NCI-H748 (cell line): ENCODE measurements at regions not wholly inside any gene's neighbourhood (a gene's known extent, or its start where the extent isn't known, plus 50 kb on each side); places are given as distances from the start of the nearest gene placed in this dataset.
"Not testable (repeated sequence)": the region's sequence is repeated elsewhere in the genome, so short reads cannot be mapped to it uniquely, and the experiment has no call there.

Experiments used
- DNase-seq: peaks from one replicate; lab custom pipeline; 2025; ENCODE audit not compliant: unreplicated experiment; lab: John Stamatoyannopoulos, UW

DNA sequence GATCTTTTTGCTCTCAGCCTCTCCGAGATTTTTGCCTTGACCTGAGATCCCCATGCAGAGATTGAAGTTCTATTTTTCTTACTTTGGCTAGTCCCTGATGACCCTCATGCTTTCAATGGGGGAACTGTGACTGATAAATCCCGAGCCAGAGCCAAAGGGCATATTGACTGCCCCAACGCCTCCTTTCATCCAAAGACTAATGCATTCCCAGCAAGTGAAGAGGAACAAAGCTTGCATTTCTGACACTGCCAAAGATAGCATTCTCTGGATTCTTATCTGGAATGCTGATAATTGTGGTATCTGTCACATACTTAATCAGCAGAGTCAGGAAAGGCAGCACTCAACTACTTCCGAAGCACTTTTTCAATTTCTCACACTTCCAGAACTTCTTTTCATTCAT is 152.3 kb upstream of the EGLN3 start:
- DNase-seq = no peak

DNA sequence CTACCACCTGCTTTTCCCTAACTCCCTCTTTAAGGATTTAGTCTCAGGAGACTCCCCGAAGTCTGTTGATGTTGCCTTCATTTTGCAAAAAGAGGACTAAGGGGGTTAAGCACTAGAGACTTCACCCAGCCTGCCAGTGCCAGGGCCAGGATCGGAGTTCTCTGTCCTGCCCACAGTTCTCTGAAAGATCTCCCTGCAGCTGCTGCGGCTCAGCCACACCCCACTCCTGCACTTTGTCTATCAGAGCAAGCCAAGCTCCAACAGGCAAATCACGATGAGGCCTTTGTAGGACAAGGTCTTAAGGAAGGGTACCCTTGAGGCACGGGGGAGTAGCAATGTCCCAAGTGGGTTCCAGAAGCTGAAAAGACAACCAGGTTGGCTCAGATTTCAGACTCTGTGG is 148.8 kb upstream of the EGLN3 start:
- DNase-seq = peak; percentile 54

DNA sequence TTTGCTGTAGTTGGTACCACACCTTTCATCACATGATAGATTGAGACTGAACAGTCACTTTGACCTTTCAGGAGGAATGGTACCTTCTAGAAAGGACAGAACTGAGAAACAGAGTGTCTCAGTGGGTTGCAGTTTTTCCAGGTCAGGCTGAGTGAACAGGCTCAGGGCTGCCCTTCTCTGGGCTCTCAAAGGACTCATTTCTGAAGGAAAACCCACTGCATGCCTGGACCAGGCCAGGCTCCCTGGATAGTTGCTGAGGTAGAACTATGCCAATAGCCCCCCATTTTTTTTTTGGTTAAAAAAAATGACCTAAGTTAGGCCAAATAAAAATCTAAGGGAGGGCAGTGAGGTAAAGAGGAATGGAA is 148.1 kb upstream of the EGLN3 start:
- no peak for DNase-seq

DNA sequence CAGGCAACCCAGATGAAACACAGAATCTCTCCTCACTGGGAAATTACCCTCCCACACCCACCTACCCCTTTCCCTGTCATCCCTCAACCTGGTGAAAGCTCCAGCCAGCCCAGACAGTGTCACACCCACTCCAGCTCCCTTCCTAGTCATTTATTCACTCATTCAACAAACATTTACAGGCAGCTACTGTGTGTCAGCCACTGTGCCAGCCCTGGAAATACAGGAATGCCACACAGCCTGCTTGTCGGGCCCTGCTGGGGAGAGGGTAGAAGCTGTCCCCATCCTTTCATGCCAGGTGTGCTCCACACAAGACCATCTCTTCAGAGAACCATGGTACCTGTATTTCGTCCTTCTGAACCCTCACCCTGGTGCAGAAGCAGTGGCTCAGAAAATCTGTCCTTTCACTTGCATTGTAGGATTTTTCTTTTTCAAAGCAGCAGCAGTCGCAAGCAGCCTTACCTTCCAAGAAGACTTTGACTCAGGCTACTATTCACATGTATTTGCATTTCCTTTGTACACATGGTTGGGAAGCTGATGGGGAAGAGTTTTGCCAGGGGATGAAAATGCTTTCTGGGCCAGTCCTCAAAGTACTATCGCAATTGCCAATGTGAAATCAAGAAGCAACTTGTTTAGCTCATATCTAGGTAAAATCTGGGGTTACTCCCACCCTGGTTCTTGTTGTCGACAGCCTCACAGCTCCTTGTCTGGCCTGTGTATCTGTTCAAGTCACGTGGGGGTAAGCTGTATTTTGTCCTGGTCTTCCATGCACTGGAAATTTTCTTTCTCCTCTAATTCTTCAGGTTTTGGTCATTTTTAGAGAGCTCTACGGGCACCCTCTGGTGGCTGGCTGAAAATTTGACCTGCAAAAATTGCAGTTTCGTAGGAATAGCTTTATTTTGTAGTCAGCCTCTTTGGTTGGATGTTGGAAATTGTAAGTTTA is 147.4 kb upstream of the EGLN3 start:
- peak; percentile 13 for DNase-seq

DNA sequence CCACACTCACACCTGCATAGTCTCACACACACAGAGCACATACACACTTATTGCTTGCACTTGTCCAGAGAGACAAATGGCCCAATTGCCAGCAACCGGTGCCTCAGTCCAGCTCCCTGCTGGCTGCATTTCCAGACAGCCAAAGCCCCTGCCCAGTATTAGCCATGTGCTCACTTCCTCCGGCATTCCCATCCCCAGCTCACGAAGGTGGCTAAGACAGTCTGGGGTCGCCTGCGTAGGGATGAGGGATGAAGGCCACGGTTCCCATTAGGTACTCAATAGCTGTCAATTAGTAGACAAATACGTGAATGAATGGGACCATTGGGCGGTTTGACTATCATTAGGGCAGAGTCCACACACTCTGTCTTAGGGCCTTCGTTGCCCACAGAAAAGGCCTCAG is 146.8 kb upstream of the EGLN3 start:
- no peak for DNase-seq

DNA sequence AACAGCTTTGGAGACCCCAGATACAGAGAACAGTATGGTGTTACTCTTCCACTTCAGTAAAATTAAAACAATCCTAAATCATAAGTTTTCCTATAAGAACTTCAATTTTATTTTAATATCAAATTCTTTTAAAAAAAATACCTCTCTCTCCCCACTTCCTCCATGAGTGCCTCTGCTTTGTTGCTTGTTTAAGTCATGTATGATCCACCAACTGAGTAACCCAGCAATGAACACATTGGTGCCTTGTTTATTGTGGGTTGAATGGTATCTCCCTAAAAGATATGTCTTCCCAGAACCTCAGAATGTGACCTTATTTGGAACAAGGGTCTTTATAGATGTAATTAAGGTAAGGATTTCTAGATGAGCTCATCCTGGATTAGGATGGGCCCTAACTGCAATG is 143.5 kb upstream of the EGLN3 start:
- no peak for DNase-seq

DNA sequence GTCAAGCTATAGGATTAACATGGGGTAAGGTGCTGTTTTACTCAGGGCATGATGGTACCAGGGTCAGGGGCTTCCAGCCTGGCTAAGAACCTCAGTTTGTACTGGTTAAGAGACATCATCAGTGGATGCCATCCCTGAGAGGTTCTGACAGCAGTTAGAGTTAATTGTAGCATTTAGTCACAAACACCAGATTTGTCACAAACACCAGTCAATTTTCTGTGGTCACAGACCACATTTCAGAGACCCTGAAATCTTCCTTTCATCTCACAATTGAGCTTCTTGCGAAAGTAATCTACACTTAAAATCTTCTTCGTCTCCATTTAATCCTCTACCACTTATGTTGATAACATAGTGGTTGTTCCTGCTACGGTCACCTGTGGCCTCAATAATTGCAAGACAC is 143.0 kb upstream of the EGLN3 start:
- DNase-seq = peak; percentile 22

DNA sequence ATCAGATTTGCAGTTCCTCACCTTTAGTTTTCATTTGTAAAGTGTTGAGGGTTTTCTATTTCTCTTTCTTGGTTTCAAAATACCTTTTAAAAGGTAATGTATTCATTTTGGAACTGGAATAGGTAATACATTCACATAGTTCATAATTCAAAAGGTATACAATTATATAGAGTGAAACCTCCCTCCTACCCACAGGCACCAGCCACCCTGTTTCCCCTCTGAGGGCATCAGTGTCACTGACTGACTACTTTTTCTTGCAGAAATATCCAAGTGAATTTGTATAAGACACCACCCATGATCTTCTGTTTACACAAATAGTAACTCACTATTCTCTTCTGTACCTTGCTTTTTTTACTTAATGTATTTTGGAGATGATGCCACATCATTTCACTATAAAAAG is 139.6 kb upstream of the EGLN3 start:
- no peak for DNase-seq

DNA sequence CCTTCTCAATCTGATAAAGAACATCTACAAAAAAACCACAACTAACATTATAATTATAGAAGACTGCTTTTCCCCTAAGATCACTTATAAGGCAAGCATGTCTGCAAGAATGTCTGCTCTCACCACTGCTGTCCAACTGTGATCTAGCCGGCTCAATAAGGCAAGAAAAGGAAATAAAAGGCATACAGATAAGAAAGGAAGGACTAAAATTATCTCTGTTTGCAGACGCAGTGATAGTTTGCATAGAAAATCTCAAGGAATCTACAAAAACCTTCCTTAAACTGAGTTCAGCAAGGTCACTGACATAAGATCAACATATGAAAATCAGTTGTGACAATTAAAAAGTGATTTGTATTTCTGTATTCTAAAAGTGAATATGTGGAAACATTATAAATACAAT is 138.0 kb upstream of the EGLN3 start:
- DNase-seq = no peak

DNA sequence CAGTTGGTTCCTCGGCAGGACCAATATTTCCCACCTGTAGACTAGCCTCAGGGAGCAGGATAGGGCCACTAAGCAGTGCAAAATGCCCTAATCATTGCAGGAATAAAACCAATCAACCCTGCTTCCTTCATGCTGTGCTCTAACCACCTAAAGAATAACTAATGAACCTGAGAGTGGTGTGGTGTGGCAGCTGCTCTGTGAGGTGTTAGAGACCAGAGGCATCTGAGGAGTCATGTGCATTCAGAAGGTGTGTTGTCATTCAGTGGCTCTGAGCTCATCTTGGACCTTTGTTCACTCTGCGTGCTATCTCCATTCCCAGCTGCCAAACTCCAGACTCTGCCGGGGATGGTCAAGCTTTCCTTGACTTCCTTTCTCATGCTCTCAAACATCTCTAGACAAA is 136.7 kb upstream of the EGLN3 start:
- DNase-seq = no peak

DNA sequence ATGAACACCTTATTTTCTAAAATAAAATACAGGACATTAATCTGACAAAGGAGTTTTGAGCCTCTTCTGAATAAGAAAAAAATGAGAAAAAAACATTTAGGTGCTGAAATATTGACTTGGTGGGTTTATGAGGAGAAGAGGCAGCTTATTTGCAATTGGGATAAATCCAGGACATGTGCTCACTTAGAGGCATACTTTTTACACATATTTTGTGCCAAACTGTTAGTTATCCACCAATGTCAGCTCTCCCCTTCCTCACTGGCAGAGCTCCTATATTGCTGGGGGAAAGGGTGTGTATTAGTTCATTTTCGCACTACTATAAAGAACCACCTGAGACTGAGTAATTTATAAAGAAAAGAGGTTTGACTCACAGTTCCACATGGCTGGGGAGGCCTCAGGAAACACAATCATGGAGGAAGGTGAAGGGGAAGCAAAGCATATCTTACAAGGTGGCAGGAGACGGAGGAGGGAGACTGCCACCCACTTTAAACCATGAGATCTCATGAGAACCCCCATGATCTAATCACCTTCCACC is 135.4 kb upstream of the EGLN3 start:
- no peak for DNase-seq

DNA sequence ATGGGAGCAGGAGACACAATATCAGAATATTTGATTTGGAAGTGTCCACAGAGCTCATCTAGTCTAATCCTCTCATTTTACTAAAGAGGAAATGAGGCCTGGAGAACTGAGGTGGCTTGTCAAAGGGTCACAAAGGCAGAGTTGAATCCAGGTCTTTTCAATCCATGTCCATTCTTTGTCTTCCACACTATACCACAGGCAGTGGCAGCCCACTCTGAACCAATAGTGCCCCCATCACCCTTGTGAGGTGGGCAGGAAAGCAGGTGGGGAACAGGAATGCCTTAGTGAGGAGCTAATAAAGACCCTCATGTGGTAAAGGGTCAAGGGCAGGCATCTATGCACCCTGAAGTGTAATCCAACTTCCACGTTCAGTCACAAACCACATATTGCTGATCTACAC is 134.8 kb upstream of the EGLN3 start:
- DNase-seq = no peak

DNA sequence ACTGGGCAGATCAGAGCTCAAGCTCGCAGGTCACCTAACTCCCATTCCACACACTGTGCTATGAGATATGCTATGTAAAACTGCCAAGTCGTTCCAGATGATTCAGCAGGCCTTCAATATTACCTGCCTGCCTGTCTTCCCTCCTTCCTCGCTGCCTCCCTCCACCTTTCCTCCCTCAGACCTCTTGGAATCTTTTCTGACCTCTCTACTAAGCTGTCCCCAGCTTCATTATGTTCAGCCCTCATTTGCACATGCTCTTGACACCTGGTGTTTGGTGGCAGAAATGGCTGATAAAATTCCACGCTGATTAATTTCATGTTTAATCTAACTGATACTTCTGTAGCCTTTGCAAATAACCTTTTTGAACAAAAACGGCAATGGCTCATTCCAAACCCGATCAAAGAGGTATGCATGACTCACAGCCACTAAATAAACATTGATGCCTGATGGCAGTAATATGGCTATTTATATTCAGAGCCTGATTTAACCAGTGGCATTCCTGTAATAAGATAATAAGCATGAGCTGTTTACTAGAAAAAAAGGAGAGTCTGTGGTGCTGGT is 130.8 kb upstream of the EGLN3 start:
- peak; percentile 69 for DNase-seq

DNA sequence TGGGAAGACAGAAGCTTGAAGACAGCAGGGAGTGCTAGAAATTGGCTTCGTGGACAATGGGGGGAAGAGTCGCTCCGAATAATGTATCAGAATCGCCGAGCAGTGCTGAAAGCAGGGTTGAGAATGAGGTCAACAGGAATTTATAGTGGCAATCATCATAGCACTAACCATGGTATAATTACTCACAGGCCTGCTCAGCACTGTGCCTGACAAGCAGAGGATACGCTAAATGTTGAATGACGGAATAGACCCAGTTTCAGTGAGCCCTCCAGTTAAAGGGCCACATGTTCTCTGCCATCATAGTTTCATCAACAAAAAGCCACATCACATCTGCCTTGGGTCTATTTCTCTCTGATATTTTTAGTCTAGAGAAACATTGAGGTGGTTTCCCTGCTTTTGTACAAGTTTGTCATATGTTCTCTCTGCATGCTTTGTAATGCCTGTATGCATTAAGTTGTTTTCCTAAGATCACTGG is 130.3 kb upstream of the EGLN3 start:
- no peak for DNase-seq

DNA sequence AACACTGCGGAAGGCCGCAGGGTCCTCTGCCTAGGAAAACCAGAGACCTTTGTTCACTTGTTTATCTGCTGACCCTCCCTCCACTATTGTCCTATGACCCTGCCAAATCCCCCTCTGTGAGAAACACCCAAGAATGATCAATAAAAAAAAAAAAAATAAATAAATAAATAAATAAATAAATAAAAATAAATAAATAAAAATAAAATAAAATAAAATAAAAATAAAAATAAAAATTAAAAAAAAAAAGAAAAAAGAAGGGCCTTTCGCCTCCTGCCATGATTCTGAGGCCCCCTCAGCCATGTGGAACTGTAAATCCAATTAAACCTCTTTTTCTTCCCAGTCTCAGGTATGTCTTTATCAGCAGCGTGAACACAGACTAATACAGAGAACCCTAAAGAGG is 128.8 kb upstream of the EGLN3 start:
- not testable (repeated sequence) for DNase-seq

DNA sequence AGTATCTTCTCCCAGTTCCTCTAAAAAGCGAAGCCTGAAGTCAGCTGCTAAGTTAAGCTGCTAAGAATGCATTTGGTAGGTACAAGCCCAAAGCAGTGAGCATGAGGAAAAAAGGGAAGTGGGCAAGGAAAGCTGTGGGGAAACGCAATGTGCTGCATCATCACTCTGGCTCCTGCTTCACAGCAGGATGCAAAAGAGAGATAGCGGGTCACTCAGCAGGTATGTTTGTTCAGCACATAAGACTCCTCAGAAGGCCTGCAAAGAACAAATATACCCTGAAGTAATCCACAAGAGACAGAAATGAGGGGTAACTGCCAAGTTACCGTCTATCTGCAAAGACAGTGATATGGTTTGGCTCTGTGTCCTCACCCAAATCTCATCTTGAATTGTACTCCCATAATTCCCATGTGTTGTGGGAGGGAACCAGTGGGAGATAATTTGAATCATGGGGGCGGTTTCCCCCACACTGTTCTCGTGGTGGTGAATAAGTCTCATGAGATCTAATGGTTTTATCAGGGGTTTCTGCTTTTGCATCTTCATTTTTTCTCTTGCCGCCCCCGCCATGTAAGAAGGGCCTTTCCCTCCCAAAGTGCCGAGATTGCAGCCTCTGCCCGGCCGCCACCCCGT is 127.4 kb upstream of the EGLN3 start:
- no peak for DNase-seq

DNA sequence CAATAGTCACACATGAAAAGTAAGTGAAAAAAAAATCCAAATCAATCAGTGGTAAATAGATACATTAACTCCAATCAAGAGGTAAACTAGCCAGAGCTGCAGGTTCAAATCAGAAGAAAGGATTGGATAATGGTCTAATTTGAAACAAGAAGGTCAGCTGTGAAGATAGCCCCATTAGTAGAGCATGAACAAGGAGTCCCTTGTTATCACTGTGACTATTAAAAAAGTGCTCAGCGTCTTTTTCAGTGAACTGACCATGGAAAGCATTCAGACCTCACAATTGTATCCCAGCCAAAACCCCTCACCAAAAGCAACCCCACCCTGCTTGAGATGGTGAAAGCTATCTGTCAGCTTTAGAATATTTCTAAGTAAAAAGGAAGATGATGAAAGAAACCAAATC is 125.0 kb upstream of the EGLN3 start:
- DNase-seq = no peak

DNA sequence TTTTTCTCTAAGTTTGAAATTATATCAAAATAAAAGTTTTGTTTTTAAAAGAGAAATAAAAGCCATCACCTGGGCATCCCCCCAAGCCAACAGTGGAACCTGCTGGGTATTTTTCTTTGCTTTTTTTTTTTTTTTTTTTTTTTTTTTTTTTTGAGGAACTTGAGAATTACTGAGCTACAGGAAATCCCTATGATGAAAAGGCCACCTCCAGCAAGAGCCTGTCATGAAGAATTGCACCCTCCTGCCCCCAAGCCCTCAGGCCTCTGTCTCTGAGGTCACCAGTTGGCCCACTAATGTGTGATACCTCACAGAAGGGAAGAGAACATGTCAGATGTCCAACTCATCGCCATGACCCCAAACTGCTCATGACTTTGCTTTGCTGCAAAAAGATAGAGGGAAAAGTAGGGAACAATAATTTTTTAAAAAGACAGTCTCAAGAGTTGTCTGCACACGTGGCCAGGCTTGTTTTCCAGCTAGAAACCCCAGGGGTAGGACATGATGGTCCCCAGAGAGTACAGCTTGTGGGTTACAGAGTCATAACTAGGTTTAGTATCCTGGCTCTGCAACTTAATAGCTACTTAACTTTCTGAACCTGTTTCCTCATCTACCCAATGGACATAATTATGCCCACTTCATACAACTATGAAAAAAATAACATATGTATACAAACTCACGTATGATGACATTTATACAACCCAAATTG is 124.3 kb upstream of the EGLN3 start:
- DNase-seq = no peak

DNA sequence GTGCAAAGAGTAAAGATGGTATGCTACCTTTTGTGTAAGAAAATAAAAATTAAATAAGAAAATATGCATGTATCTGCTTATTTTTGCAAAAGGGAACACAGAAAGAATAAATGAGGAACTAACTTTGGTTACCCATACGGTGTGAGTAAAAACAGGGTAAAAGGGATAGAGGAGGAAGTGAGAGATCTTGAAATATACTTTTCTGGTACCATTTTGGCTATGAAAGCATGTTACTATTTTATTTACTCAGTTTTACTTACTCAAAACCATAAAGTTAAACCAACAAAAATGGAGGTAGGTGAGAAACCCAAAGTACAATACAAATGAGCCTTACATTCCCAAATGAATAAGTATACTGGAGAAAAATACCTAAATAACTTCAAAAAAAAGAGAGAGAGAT is 122.0 kb upstream of the EGLN3 start:
- DNase-seq = no peak

DNA sequence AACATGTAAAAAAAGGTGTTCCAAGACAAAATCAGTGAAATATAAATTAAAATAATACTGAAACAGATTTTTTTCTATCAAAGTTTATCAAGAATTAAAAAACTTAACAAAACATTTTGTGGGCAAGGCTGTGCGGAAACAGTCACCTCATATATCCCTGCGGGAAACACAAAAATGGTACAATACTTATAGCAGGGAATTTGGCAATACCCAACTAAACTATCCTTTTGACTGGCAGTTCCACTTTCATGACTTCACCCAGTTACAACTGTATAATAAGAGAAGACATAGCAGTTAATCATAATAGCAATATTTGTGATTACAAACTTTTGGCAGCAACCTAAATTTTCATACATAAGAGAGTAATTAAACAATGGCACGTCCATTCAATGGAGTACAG is 121.5 kb upstream of the EGLN3 start:
- DNase-seq = no peak

DNA sequence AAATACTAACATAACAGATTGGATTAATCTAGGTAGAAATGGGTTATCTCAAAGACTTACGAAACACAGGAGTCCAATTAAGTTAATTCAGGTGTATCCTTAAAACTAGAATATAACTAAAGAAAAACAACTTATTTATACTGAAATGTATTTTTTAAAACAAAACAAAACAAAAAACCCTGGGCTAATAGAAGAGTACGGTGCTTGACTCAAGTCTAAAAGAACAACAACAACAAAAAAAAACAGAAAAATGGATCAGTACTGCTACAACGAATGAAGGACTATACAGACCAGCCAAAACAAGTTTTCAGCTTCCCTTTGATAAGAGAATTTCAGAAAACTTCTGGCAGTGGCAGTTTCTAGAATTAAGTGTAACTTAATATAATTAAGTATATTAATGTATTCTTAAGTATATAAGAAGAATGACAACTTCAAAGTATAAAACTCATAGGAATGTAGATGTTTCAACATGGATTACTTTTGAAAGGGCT is 120.1 kb upstream of the EGLN3 start:
- DNase-seq = no peak
